ENCODE measurements at regions not wholly inside any gene's neighbourhood (a gene's known extent, or its start where the extent isn't known, plus 50 kb on each side); places are given as distances from the start of the nearest gene placed in this dataset.

- no peak for TF ChIP-seq EZH2 (IDR thresholded peaks at IDR 0.05; ENCODE audit: borderline replicate concordance, insufficient read depth, low read length, poor library complexity, severe bottlenecking)
- no peak for TF ChIP-seq CTCF (IDR thresholded peaks at IDR 0.05; ENCODE audit: poor library complexity, severe bottlenecking)
- no peak for TF ChIP-seq SMC3 (conservative IDR thresholded peaks at IDR 0.05; ENCODE audit: poor library complexity)
These were observed 61.4 kb upstream of the ATP8A1 start for GRCh38 chr4:42718336-42718735.
